Colonic mucosa (tissue), 4 donors: ENCODE measurements at regions not wholly inside any gene's neighbourhood (a gene's known extent, or its start where the extent isn't known, plus 50 kb on each side); places are given as distances from the start of the nearest gene placed in this dataset.

Experiments
- DNase-seq: peaks from one replicate; pipeline ENCODE4 v3.0.0-alpha.2; 2020
- H3K27ac ChIP-seq: fragments of 200-600 bp; one replicate; pipeline ENCODE4 v1.8.0; 2021
- H3K27me3 ChIP-seq: fragments of 200-600 bp; one replicate; pipeline ENCODE4 v1.8.0; 2021
- H3K36me3 ChIP-seq: fragments of 200-600 bp; one replicate; pipeline ENCODE4 v1.8.0; 2021
- H3K4me1 ChIP-seq: fragments of 200-600 bp; one replicate; pipeline ENCODE4 v1.8.0; 2021; ENCODE audit warnings: mild to moderate bottlenecking
- H3K4me3 ChIP-seq: fragments of 200-600 bp; one replicate; pipeline ENCODE4 v1.8.0; 2021
- H3K9ac ChIP-seq, 2 donors: one replicate each; pipeline ENCODE4 v1.7.0; 2013; ENCODE audit warnings: control low read depth in 2 of 2, low read depth in 2 of 2, low read length in 2 of 2
- H3K9me3 ChIP-seq: fragments of 200-600 bp; one replicate; pipeline ENCODE4 v1.8.0; 2021
- CTCF ChIP-seq: fragments of 200-600 bp; IDR thresholded peaks from one replicate; pipeline ENCODE4 v1.8.0; 2022; ENCODE audit warnings: antibody characterized with exemption, mild to moderate bottlenecking
- intact Hi-C: fragments of 100-400 bp; cut with DNase I; formaldehyde crosslinking; loops from one replicate; pipeline ENCODE4 v1.14.1; 2022
- donor health status: healthy.
- donor health status: DM: no; HTN: no; CAD: no.
- donor health status: DM: no; HTN: no; CAD: no.

GRCh38 chr1:181187337-181188126 is 99.0 kb downstream of the IER5 start:
- Histone ChIP-seq H3K9me3 (no peaks in the 10 kb centered on the region), H3K9ac (no peak overlapping the region), H3K4me3 (no peak overlapping the region), H3K27ac (no peak overlapping the region), H3K4me1 (no peaks in the 10 kb centered on the region), H3K36me3 (no peaks in the 10 kb centered on the region), H3K27me3 (no peaks in the 10 kb centered on the region)
- no peak for DNase-seq
- intact Hi-C loops: no loop called here
- TF ChIP-seq CTCF: no peak

GRCh38 chr1:181189245-181189644 is 100.7 kb downstream of the IER5 start:
- Histone ChIP-seq H3K27me3 (no peaks in the 10 kb centered on the region), H3K36me3 (no peaks in the 10 kb centered on the region), H3K4me3 (no peak overlapping the region), H3K9ac (no peak overlapping the region), H3K9me3 (no peaks in the 10 kb centered on the region), H3K27ac (no peak overlapping the region), H3K4me1 (no peaks in the 10 kb centered on the region)
- intact Hi-C loops: no loop called here
- DNase-seq: no peak
- TF ChIP-seq CTCF: no peak

- no peak overlapping the region for H3K27ac ChIP-seq
- H3K4me3 ChIP-seq: no peak overlapping the region
- no peaks in the 10 kb centered on the region for H3K36me3 ChIP-seq
- peak; percentile 47 for DNase-seq
- intact Hi-C loops: loop anchor here (2.0 kb wide), 1 partner anchor 235 kb away; no protein-coding TSS in a partner anchor
- H3K4me1 ChIP-seq: no peaks in the 10 kb centered on the region
- TF ChIP-seq CTCF: peak; percentile 96
- H3K9ac ChIP-seq: no peak overlapping the region
- H3K27me3 ChIP-seq: no peaks in the 10 kb centered on the region
- H3K9me3 ChIP-seq: no peaks in the 10 kb centered on the region
Measured at GRCh38 chr1:181189691-181190363, 101.3 kb downstream of the IER5 start.

GRCh38 chr1:181190364-181191035 is 102.0 kb downstream of the IER5 start:
- Histone ChIP-seq H3K36me3 (no peaks in the 10 kb centered on the region), H3K9me3 (no peaks in the 10 kb centered on the region), H3K27ac (no peak overlapping the region), H3K27me3 (no peaks in the 10 kb centered on the region), H3K9ac (no peak overlapping the region), H3K4me3 (no peak overlapping the region), H3K4me1 (no peaks in the 10 kb centered on the region)
- DNase-seq: no peak
- no peak for TF ChIP-seq CTCF
- intact Hi-C loops: loop anchor here (2.0 kb wide), 1 partner anchor 234 kb away; no protein-coding TSS in a partner anchor

- intact Hi-C loops: loop anchor here (2.0 kb wide), 1 partner anchor 233 kb away; no protein-coding TSS in a partner anchor
- TF ChIP-seq CTCF: no peak
- H3K9me3 ChIP-seq: no peaks in the 10 kb centered on the region
- H3K4me3 ChIP-seq: no peak overlapping the region
- DNase-seq: no peak
- no peaks in the 10 kb centered on the region for H3K4me1 ChIP-seq
- H3K27me3 ChIP-seq: no peaks in the 10 kb centered on the region
- H3K27ac ChIP-seq: no peak overlapping the region
- H3K36me3 ChIP-seq: no peaks in the 10 kb centered on the region
- no peak overlapping the region for H3K9ac ChIP-seq
Measured at GRCh38 chr1:181191494-181192040, 103.1 kb downstream of the IER5 start.
